ENCODE measurements at regions not wholly inside any gene's neighbourhood (a gene's known extent, or its start where the extent isn't known, plus 50 kb on each side); places are given as distances from the start of the nearest gene placed in this dataset.

DNA sequence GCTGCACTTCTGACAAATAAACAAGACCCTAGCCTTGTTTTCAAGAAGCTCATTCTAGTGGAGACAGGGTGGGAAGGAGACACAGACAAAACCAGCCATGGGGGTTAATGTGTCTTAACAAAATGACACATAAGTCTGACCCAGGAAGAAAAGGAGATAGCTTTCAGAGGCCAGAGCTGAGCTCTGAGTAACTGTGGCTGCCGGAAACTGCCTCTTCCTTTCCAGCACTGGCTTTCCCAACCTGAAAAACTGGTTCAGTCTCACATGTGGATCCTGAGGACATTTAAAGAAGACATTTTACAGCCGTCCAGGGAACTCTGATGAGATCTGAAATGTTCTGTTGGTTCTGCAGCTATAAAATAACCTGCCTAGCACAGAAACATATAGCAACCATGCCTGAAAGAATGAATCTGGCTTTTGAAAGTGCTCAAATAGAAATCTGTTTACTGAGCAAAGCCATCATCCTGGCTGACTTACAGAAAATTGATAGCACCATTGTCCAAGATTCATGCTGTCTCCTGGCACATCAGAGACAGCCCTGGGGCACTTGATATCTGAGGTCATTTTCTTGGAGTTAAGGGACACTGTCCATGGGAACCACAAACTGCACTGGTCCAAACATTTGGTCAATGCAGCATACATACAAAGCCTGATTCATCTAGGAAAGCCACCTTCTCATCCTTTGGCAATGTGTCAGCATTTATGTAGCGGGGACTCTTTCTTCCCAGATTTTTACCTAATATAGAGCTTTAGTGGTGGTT is 83.2 kb upstream of the PAX1 start:
- intact Hi-C loops (cut with DNase I): no loop called here
- DNase-seq: no peak
- no peak overlapping the region for H3K4me3 ChIP-seq
- WGBS, 3 donors: 64 to 67% (median 65%) methylated on average over 3 of the region's 3 CpGs
- no peaks in the 10 kb centered on the region for H3K4me1 ChIP-seq (ENCODE audit: insufficient read depth)
- no peaks in the 10 kb centered on the region for H3K36me3 ChIP-seq
- TF ChIP-seq POLR2A (IDR thresholded peaks at IDR 0.05) (no peak), EP300 (IDR thresholded peaks at IDR 0.05) (no peak)
- TF ChIP-seq, protein P1, sequence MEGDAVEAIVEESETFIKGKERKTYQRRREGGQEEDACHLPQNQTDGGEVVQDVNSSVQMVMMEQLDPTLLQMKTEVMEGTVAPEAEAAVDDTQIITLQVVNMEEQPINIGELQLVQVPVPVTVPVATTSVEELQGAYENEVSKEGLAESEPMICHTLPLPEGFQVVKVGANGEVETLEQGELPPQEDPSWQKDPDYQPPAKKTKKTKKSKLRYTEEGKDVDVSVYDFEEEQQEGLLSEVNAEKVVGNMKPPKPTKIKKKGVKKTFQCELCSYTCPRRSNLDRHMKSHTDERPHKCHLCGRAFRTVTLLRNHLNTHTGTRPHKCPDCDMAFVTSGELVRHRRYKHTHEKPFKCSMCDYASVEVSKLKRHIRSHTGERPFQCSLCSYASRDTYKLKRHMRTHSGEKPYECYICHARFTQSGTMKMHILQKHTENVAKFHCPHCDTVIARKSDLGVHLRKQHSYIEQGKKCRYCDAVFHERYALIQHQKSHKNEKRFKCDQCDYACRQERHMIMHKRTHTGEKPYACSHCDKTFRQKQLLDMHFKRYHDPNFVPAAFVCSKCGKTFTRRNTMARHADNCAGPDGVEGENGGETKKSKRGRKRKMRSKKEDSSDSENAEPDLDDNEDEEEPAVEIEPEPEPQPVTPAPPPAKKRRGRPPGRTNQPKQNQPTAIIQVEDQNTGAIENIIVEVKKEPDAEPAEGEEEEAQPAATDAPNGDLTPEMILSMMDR (IDR thresholded peaks at IDR 0.05): no peak
- H3K27ac ChIP-seq: no peak overlapping the region
- H3K9me3 ChIP-seq: no peaks in the 10 kb centered on the region
- no peaks in the 10 kb centered on the region for H3K27me3 ChIP-seq

DNA sequence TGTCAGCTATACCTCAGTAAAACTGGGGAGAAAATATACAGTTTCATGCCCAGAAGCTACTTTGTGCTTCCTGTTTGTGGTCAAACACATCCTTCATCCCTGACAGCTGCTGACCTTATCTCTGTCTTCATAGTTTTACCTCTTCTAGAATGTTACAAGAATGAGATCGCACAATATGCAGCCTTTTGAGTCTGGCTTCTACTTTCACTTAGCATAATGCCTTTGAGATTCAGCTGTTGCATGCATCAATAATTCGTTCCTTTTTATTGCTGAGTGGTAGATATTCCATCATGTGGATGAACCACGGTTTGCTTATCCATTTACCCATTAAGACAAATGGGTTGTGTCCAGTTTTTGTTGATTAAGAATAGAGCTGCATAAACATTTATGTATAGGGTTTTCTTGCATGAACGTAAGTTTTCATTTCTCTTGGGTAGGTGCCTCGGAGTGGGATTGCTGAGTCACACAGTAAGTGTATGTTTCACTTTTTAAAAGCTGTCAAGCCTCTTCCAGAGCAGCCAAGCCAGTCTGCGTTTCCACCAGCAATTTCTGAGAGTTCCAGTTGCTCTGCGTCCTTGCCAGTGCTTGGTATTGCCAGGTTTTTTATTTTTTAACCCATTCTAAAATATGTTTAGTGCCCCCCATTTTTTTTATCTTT is 86.6 kb upstream of the PAX1 start:
- H3K36me3 ChIP-seq: no peaks in the 10 kb centered on the region
- no peaks in the 10 kb centered on the region for H3K9me3 ChIP-seq
- WGBS, 3 donors: 57 to 64% (median 61%) methylated on average over 7 of the region's 7 CpGs
- no peaks in the 10 kb centered on the region for H3K27me3 ChIP-seq
- H3K27ac ChIP-seq: no peak overlapping the region
- intact Hi-C loops (cut with DNase I): no loop called here
- DNase-seq: no peak
- no peak overlapping the region for H3K4me3 ChIP-seq
- TF ChIP-seq POLR2A (IDR thresholded peaks at IDR 0.05) (no peak), EP300 (IDR thresholded peaks at IDR 0.05) (no peak)
- TF ChIP-seq, protein P1 (IDR thresholded peaks at IDR 0.05): no peak
- H3K4me1 ChIP-seq (ENCODE audit: insufficient read depth): no peaks in the 10 kb centered on the region

DNA sequence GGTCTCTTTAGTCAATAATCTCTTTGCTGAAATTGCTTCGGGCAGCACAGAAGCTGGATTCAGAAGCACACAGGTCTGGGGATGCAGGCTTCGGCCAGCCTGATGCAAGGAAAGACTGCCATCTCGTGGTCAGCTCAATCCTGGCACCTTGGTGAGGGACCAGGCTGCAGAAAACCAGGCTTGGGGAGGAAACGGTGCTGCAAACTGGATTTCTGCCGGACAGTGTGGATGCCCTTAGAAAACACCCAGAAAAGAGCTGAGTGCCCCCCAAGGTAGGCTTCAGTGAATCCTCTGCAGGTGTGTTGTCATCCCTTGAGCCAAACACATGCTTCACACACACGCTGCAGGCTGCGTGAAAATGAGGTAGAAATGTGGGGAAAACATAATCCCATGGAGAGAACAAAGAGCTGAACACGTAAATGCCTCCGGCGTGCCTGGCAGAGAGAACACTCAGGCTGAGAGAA is 89.8 kb upstream of the PAX1 start:
- no peaks in the 10 kb centered on the region for H3K4me1 ChIP-seq (ENCODE audit: insufficient read depth)
- WGBS, 3 donors: 33 to 36% (median 35%) methylated on average over 10 of the region's 10 CpGs
- TF ChIP-seq, protein P1 (IDR thresholded peaks at IDR 0.05): no peak
- TF ChIP-seq POLR2A (IDR thresholded peaks at IDR 0.05) (no peak), EP300 (IDR thresholded peaks at IDR 0.05) (no peak)
- no peak overlapping the region for H3K4me3 ChIP-seq
- no peaks in the 10 kb centered on the region for H3K27me3 ChIP-seq
- no peaks in the 10 kb centered on the region for H3K9me3 ChIP-seq
- H3K36me3 ChIP-seq: no peaks in the 10 kb centered on the region
- no peak overlapping the region for H3K27ac ChIP-seq
- intact Hi-C loops (cut with DNase I): no loop called here
- DNase-seq: peak in 4 of 5 donors; percentile 24 to 55 (median 36)

DNA sequence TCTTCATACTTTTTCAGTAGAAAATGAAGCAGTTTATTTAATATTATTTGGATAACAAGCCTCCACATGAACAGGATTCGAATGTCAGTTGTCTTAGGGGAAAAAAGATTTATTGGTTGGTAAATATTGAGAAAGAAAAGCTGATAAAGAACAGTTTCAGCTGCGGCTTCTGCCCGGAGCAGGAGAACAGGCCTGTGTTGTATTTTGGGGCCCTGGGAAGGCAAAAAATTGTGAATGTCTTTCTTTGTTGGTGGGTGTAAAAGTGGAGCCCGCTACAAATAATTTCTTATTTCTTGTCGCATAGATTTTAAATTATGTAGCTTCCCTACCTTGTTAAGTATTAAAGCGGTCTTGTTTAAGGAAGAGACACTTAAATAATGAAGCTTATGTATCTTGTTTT is 90.5 kb upstream of the PAX1 start:
- WGBS, 3 donors: 51 to 59% (median 51%) methylated on average over 6 of the region's 6 CpGs
- Histone ChIP-seq H3K36me3 (no peaks in the 10 kb centered on the region), H3K27ac (no peak overlapping the region), H3K27me3 (no peaks in the 10 kb centered on the region), H3K4me3 (no peak overlapping the region), H3K9me3 (no peaks in the 10 kb centered on the region), H3K4me1 (ENCODE audit: insufficient read depth) (no peaks in the 10 kb centered on the region)
- TF ChIP-seq, protein P1 (IDR thresholded peaks at IDR 0.05): no peak
- TF ChIP-seq EP300 (IDR thresholded peaks at IDR 0.05) (no peak), POLR2A (IDR thresholded peaks at IDR 0.05) (no peak)
- intact Hi-C loops (cut with DNase I): no loop called here
- DNase-seq: no peak
